ENCODE measurements at regions not wholly inside any gene's neighbourhood (a gene's known extent, or its start where the extent isn't known, plus 50 kb on each side); places are given as distances from the start of the nearest gene placed in this dataset.

- TF ChIP-seq USF2 (IDR thresholded peaks at IDR 0.05) (no peak), RARB (CRISPR knock-in tag; IDR thresholded peaks at IDR 0.05) (no peak), POLR2AphosphoS2 (conservative IDR thresholded peaks at IDR 0.05; ENCODE audit: low read length) (no peak), SMC3 (IDR thresholded peaks at IDR 0.05) (no peak), ZFP36 (IDR thresholded peaks at IDR 0.05; ENCODE audit: borderline replicate concordance, partially characterized antibody) (no peak), PBX3 (IDR thresholded peaks at IDR 0.05) (no peak), RAD21 (conservative IDR thresholded peaks at IDR 0.05 in 1 of 2, IDR thresholded peaks at IDR 0.05 in 1 of 2) (no peak), CEBPB (IDR thresholded peaks at IDR 0.05) (no peak), E2F6 (IDR thresholded peaks at IDR 0.05; ENCODE audit: borderline replicate concordance, low read depth) (no peak)
Observed at GRCh38 chr5:126115059-126115629, 308.1 kb upstream of the GRAMD2B start (continued).

- H3K4me3 ChIP-seq: no peak overlapping the region
- no peak overlapping the region for H3K4me2 ChIP-seq
- no peaks in the 10 kb centered on the region for H3K4me1 ChIP-seq
- no peak overlapping the region for H3K27ac ChIP-seq
- WGBS (ENCODE audit: missing lambda C conversion rate): 0% methylated on average over 1 of the region's 1 CpG
- DNase-seq (ENCODE audit: low read depth in 1 of 2, low spot score in 1 of 2) (no peak), ATAC-seq (no peak), FAIRE-seq (no peak)
- H3K9me3 ChIP-seq: no peaks in the 10 kb centered on the region
- CTCF ChIA-PET: no interaction called here
- POLR2A ChIA-PET: no interaction called here
- TF ChIP-seq E2F6 (IDR thresholded peaks at IDR 0.05; ENCODE audit: borderline replicate concordance, low read depth) (no peak), JUNB (IDR thresholded peaks at IDR 0.05) (no peak), CBX8 (IDR thresholded peaks at IDR 0.05) (no peak), CBX2 (IDR thresholded peaks at IDR 0.05; ENCODE audit: borderline replicate concordance, low read depth) (no peak), GATA3 (IDR thresholded peaks at IDR 0.05; ENCODE audit: borderline replicate concordance) (no peak), HEYL (CRISPR knock-in tag; IDR thresholded peaks at IDR 0.05) (no peak), RNF2 (IDR thresholded peaks at IDR 0.05; ENCODE audit: borderline replicate concordance, low read depth) (no peak), HOXB13 (CRISPR knock-in tag; IDR thresholded peaks at IDR 0.05; ENCODE audit: low read depth) (no peak), SREBF2 (IDR thresholded peaks at IDR 0.05) (no peak), USF2 (IDR thresholded peaks at IDR 0.05) (no peak), ZNF302 (CRISPR knock-in tag; IDR thresholded peaks at IDR 0.05) (no peak)
Observed at GRCh38 chr5:126117044-126117443, 306.2 kb upstream of the GRAMD2B start.

GRCh38 chr5:126119887-126120442 is 303.2 kb upstream of the GRAMD2B start:
- no peaks in the 10 kb centered on the region for H3K9me3 ChIP-seq
- DNase-seq (ENCODE audit: low read depth in 1 of 2, low spot score in 1 of 2) (no peak), ATAC-seq (no peak), FAIRE-seq (no peak)
- TF ChIP-seq MAZ (IDR thresholded peaks at IDR 0.05; ENCODE audit: borderline replicate concordance, low read depth, low read length): no peak
- TF ChIP-seq NFE2L2 (conservative IDR thresholded peaks at IDR 0.05; ENCODE audit: low read length): no peak
- TF ChIP-seq HOXB5 (CRISPR knock-in tag; IDR thresholded peaks at IDR 0.05): no peak
- no peak for TF ChIP-seq RARB (CRISPR knock-in tag; IDR thresholded peaks at IDR 0.05)
- no peak for TF ChIP-seq ZC3H11A (IDR thresholded peaks at IDR 0.05)
- TF ChIP-seq HOXB13 (CRISPR knock-in tag; IDR thresholded peaks at IDR 0.05; ENCODE audit: low read depth): no peak
- TF ChIP-seq ZFP36 (IDR thresholded peaks at IDR 0.05; ENCODE audit: borderline replicate concordance, partially characterized antibody): no peak
- TF ChIP-seq ELK1 (IDR thresholded peaks at IDR 0.05; ENCODE audit: low read depth, low read length): no peak
- no peak for TF ChIP-seq BHLHE40 (IDR thresholded peaks at IDR 0.05; ENCODE audit: low read depth, low read length)
- no peak for TF ChIP-seq NR3C1 (IDR thresholded peaks at IDR 0.05)
- TF ChIP-seq ZNF302 (CRISPR knock-in tag; IDR thresholded peaks at IDR 0.05): no peak
- no peak overlapping the region for H3K27ac ChIP-seq
- no peak overlapping the region for H3K4me2 ChIP-seq
- ChIA-PET CTCF (no interaction called here), POLR2A (no interaction called here)
- H3K4me3 ChIP-seq: no peak overlapping the region
- no peaks in the 10 kb centered on the region for H3K4me1 ChIP-seq
- 46% methylated on average over 4 of the region's 4 CpGs for WGBS (ENCODE audit: missing lambda C conversion rate)
